Liver (tissue), 7 donors: ENCODE measurements at regions not wholly inside any gene's neighbourhood (a gene's known extent, or its start where the extent isn't known, plus 50 kb on each side); places are given as distances from the start of the nearest gene placed in this dataset.

Source experiments
- DNase-seq: peaks from one replicate; pipeline ENCODE4 v3.0.0-alpha.2; 2017; ENCODE audit warnings: low spot score
- H3K27ac ChIP-seq, 2 donors: one replicate each; pipeline ENCODE4 v1.7.0; 2013; ENCODE audit warnings: inconsistent platforms in 2 of 2, low read length in 2 of 2, control low read depth in 1 of 2, low read depth in 1 of 2, mild to moderate bottlenecking in 1 of 2
- H3K27me3 ChIP-seq, 4 donors: one replicate each; pipeline versions ENCODE4 v1.6.1 to v1.7.0; 2013; ENCODE audit warnings: low read length in 3 of 4, inconsistent platforms in 1 of 4, mild to moderate bottlenecking in 1 of 4, moderate library complexity in 1 of 4; ENCODE audit not compliant: control insufficient read depth in 4 of 4, insufficient read depth in 4 of 4
- H3K36me3 ChIP-seq, 4 donors: one replicate each; pipeline versions ENCODE4 v1.6.1 to v1.7.0; 2013; ENCODE audit warnings: low read length in 3 of 4, mild to moderate bottlenecking in 3 of 4, low read depth in 1 of 4, moderate library complexity in 1 of 4; ENCODE audit not compliant: control insufficient read depth in 4 of 4, insufficient read depth in 3 of 4
- H3K4me1 ChIP-seq, 4 donors: one replicate each; pipeline versions ENCODE4 v1.6.1 to v1.7.0; 2013; ENCODE audit warnings: low read length in 3 of 4, mild to moderate bottlenecking in 3 of 4, moderate library complexity in 1 of 4; ENCODE audit not compliant: control insufficient read depth in 4 of 4, insufficient read depth in 4 of 4
- H3K4me3 ChIP-seq, 3 donors: one replicate each; pipeline versions ENCODE4 v1.6.1 to v1.7.0; 2013; ENCODE audit warnings: low read length in 3 of 3, control low read depth in 1 of 3, low read depth in 1 of 3, mild to moderate bottlenecking in 1 of 3
- H3K9ac ChIP-seq, 2 donors: one replicate each; pipeline ENCODE4 v1.7.0; 2013; ENCODE audit warnings: low read length in 2 of 2, mild to moderate bottlenecking in 2 of 2, moderate library complexity in 2 of 2, control low read depth in 1 of 2, low read depth in 1 of 2
- H3K9me3 ChIP-seq, 4 donors: one replicate each; pipeline versions ENCODE4 v1.6.1 to v1.7.0; 2013; ENCODE audit warnings: low read length in 3 of 4; ENCODE audit not compliant: control insufficient read depth in 4 of 4
- EGR1 ChIP-seq, 2 donors: IDR thresholded peaks; 2 replicates each; pipeline ENCODE4 v1.6.1; 2016 to 2018; ENCODE audit warnings: antibody characterized with exemption in 2 of 2, low read depth in 2 of 2
- FOXA1 ChIP-seq: IDR thresholded peaks from 2 replicates; pipeline ENCODE4 v1.6.1; 2016; ENCODE audit warnings: antibody characterized with exemption
- GABPA ChIP-seq, 2 donors: IDR thresholded peaks in 1 of 2; conservative IDR thresholded peaks in 1 of 2; 2 replicates each; pipeline ENCODE4 v1.6.1; 2016; ENCODE audit warnings: antibody characterized with exemption in 2 of 2, mild to moderate bottlenecking in 1 of 2, moderate library complexity in 1 of 2
- HNF4A ChIP-seq, 2 donors: conservative IDR thresholded peaks; 2 replicates each; pipeline ENCODE4 v1.6.1; 2016; ENCODE audit warnings: antibody characterized with exemption in 2 of 2, mild to moderate bottlenecking in 2 of 2
- HNF4G ChIP-seq: IDR thresholded peaks from 2 replicates; pipeline ENCODE4 v1.6.1; 2016; ENCODE audit warnings: antibody characterized with exemption
- JUND ChIP-seq, 2 donors: IDR thresholded peaks; 2 replicates each; pipeline ENCODE4 v1.6.1; 2016; ENCODE audit warnings: antibody characterized with exemption in 2 of 2
- MAX ChIP-seq: IDR thresholded peaks from 2 replicates; pipeline ENCODE4 v1.6.1; 2016; ENCODE audit warnings: antibody characterized with exemption
- NR2F2 ChIP-seq: IDR thresholded peaks from 2 replicates; pipeline ENCODE4 v1.6.1; 2016; ENCODE audit warnings: antibody characterized with exemption
- RAD21 ChIP-seq, 2 donors: IDR thresholded peaks; 2 replicates each; pipeline ENCODE4 v1.6.1; 2016; ENCODE audit warnings: antibody characterized with exemption in 2 of 2, mild to moderate bottlenecking in 2 of 2
- REST ChIP-seq: IDR thresholded peaks from 2 replicates; pipeline ENCODE4 v1.6.1; 2016; ENCODE audit warnings: antibody characterized with exemption, mild to moderate bottlenecking
- RXRA ChIP-seq, 2 donors: IDR thresholded peaks; 2 replicates each; pipeline ENCODE4 v1.6.1; 2017 to 2018; ENCODE audit warnings: antibody characterized with exemption in 2 of 2, mild to moderate bottlenecking in 1 of 2
- SP1 ChIP-seq: IDR thresholded peaks from 2 replicates; pipeline ENCODE4 v1.6.1; 2018; ENCODE audit warnings: antibody characterized with exemption, mild to moderate bottlenecking
- TAF1 ChIP-seq: conservative IDR thresholded peaks from 2 replicates; pipeline ENCODE4 v1.6.1; 2016; ENCODE audit warnings: antibody characterized with exemption, mild to moderate bottlenecking
- YY1 ChIP-seq: IDR thresholded peaks from 2 replicates; pipeline ENCODE4 v1.6.1; 2016; ENCODE audit warnings: antibody characterized with exemption, mild to moderate bottlenecking
- ZBTB33 ChIP-seq: IDR thresholded peaks from 2 replicates; pipeline ENCODE4 v1.6.1; 2016; ENCODE audit warnings: antibody characterized with exemption
- WGBS: extraction: QIAGEN DNeasy Blood & Tissue Kit; methylation state at CpG from one replicate; pipeline ENCODE4 v1.1.7; 2013; 5-methylcytosine and 5-hydroxymethylcytosine counted together
- donor health status: healthy.
- donor health status: healthy.
- donor health status: healthy.
- donor health status: healthy.

GRCh38 chr6:15801912-15802311, 139.1 kb upstream of the DTNBP1 start:
- no peaks in the 10 kb centered on the region for H3K27me3 ChIP-seq
- no peaks in the 10 kb centered on the region for H3K4me1 ChIP-seq
- WGBS = 94% methylated on average over 7 of the region's 7 CpGs
- H3K27ac ChIP-seq = no peak overlapping the region
- no peak overlapping the region for H3K9ac ChIP-seq
- peaks cover 0 to 4% (median 0%) of the 10 kb centered on the region in 4 donors for H3K9me3 ChIP-seq
- no peaks in the 10 kb centered on the region for H3K36me3 ChIP-seq
- H3K4me3 ChIP-seq = no peak overlapping the region
- no peak for TF ChIP-seq MAX
- TF ChIP-seq GABPA (IDR thresholded peaks at IDR 0.05 in 1 of 2, conservative IDR thresholded peaks at IDR 0.05 in 1 of 2) = no peak
- no peak for DNase-seq

- no peak for DNase-seq
- Histone ChIP-seq H3K4me1 (no peaks in the 10 kb centered on the region), H3K9ac (no peak overlapping the region), H3K27me3 (no peaks in the 10 kb centered on the region), H3K27ac (no peak overlapping the region), H3K36me3 (no peaks in the 10 kb centered on the region), H3K9me3 (peaks cover 0 to 4% (median 0%) of the 10 kb centered on the region in 4 donors), H3K4me3 (no peak overlapping the region)
- TF ChIP-seq JUND (IDR thresholded peaks at IDR 0.05) (no peak), TAF1 (no peak), RAD21 (IDR thresholded peaks at IDR 0.05) (no peak), YY1 (no peak), RXRA (IDR thresholded peaks at IDR 0.05) (no peak), MAX (no peak), ZBTB33 (no peak), EGR1 (IDR thresholded peaks at IDR 0.05; ENCODE audit: low read depth in 2 of 2) (no peak), NR2F2 (no peak), SP1 (no peak), HNF4A (conservative IDR thresholded peaks at IDR 0.05) (no peak)
- 96% methylated on average over 11 of the region's 11 CpGs for WGBS
Observed at GRCh38 chr6:15800841-15801617, 138.2 kb upstream of the DTNBP1 start.

- WGBS = 77% methylated on average over 2 of the region's 2 CpGs
- Histone ChIP-seq H3K27ac (no peak overlapping the region), H3K9ac (no peak overlapping the region), H3K4me1 (no peaks in the 10 kb centered on the region), H3K9me3 (peaks cover 0 to 4% (median 0%) of the 10 kb centered on the region in 4 donors), H3K36me3 (no peaks in the 10 kb centered on the region), H3K27me3 (no peaks in the 10 kb centered on the region), H3K4me3 (no peak overlapping the region)
- DNase-seq = no peak
- no peak for TF ChIP-seq ZBTB33
- TF ChIP-seq FOXA1 = no peak
- TF ChIP-seq SP1 = no peak
- no peak for TF ChIP-seq TAF1
- no peak for TF ChIP-seq REST
- no peak for TF ChIP-seq HNF4G
- TF ChIP-seq YY1 = no peak
- TF ChIP-seq MAX = no peak
- no peak for TF ChIP-seq RAD21 (IDR thresholded peaks at IDR 0.05)
Observed at GRCh38 chr6:15798533-15799255, 135.9 kb upstream of the DTNBP1 start.
